Epithelial cell of prostate (primary cell): ENCODE measurements at regions not wholly inside any gene's neighbourhood (a gene's known extent, or its start where the extent isn't known, plus 50 kb on each side); places are given as distances from the start of the nearest gene placed in this dataset.
A peak's percentile ranks its signal among the peaks of the same experiment; 100 is the strongest.

Experiments used
- DNase-seq: peaks from one replicate; pipeline ENCODE4 v3.0.0-alpha.2; 2011; ENCODE audit warnings: low read depth, low spot score
- H3K27ac ChIP-seq: fragments of 450-650 bp; 2 replicates; pipeline ENCODE4 v1.5.1; 2017; ENCODE audit warnings: mild to moderate bottlenecking

DNA sequence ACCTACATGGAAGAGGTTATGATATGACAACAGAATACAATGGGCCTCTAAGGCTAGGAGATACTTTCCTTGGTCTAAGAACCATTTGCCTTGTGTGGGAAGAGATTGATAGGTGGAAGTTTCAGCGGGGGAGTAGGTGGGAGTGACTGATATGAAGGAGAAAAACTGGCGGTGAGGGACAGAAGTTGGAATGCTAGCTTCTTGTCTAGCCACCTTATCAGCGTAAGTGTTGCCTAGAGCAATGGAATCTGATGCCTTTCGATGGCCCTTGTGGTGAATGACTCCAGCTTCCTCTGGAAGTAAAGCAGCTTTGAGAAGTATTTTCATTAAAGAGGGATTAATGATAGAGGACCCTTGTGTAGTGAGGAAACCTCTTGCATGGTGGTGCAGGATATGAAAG, 121.3 kb upstream of the GULP1 start:
- H3K27ac ChIP-seq: no peak overlapping the region
- DNase-seq: no peak

DNA sequence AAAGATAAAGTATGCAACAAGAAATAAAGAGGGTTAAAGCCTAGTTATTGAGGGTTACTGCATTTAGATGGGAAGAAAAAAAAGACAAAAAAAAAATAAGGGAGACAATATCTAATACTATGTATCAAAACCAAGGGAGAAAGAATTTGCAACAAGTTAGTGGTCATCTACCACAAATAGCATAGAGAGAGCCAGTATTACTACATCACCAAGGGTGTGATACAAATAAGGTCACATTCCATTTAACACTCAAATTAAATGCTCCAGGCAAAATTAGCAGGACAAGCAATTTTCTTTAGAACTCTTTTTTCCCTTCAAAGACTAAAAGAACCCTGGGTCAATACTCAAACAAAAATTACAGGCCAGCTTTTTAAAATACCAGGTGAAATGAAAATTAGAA, 115.1 kb upstream of the GULP1 start:
- no peak for DNase-seq
- H3K27ac ChIP-seq: no peak overlapping the region

- no peak for DNase-seq
- H3K27ac ChIP-seq: no peak overlapping the region
Measured at GRCh38 chr2:188181067-188181838, 110.4 kb upstream of the GULP1 start.

GRCh38 chr2:188181884-188182283, 109.8 kb upstream of the GULP1 start:
- no peak overlapping the region for H3K27ac ChIP-seq
- DNase-seq: no peak

DNA sequence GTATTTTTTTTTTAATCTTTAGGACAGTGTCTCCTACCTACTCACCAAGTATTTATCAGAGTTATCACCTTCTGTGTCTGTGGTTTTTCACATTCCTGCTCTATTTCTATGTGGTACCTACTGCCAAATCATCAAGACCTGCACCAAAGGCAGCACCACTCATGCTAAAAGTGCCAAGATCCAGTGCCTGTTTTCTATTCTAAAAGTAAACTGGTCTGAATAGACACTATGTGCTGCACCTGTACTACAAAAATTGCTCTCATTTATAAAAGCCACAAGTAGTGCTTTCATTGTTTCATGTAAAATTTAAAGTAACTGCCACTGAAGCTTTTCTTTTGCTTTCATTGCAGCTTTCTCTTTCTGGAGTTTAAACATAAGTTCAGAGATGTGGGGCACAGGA, 103.9 kb upstream of the GULP1 start:
- H3K27ac ChIP-seq: no peak overlapping the region
- DNase-seq: no peak

DNA sequence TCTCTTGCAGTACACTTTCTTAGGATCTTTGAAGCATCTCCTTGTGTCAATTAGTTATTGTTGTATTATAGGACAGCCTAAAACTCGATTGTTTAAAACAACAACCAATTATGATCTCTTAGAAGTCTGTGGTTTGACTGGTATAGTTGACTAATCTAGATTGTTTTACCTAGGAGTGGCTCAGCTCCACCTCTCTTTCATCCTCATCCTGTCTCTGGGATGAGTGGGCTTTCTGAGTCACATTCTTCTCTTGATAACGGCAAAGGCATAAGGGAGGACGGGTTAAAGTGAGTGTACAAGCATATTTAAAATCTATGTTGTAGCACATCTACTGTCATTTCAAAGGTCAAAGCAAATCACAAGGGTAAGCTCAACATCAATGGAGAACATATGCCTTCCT, 102.3 kb upstream of the GULP1 start:
- DNase-seq: peak; percentile 29

GRCh38 chr2:188193230-188193629, 98.4 kb upstream of the GULP1 start:
- DNase-seq: peak; percentile 54
- H3K27ac ChIP-seq: peak overlapping the region; percentile 50

More for the DNA sequence above, 102.3 kb upstream of the GULP1 start:
- no peak overlapping the region for H3K27ac ChIP-seq

DNA sequence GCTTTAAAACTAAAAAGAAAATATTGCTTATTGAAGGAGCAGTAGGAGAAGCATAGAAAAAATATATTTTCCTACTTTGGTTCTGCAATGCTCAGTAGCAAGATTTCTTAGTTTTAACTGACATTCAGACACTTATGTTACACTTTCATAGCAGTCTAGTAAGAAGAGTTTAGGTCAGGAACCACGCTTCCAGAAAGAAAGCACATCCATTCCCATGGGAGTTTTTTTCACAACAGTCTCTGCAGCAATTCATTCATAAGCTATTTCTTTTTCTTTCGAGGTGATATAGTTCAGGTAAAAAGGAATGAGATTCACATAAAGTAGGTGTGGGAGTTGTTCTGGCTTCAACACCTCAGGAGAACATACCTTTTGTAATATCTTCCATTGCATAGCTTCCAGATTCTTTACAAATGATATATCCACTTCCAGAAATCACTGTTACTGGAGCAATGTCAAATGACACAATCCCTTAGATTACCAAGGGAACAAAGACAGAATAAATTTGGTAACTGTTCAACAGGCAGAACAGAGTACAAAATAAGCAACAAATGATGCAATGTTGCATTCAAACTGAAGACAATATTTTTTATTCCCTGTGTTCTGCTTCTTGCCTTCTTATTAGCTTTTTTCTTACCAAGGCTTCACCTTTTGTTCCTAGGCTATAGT, 95.2 kb upstream of the GULP1 start:
- DNase-seq: no peak
- no peak overlapping the region for H3K27ac ChIP-seq

- peak; percentile 43 for DNase-seq
- H3K27ac ChIP-seq: peak overlapping the region; percentile 53
Measured at GRCh38 chr2:188199716-188200128, 92.0 kb upstream of the GULP1 start.

DNA sequence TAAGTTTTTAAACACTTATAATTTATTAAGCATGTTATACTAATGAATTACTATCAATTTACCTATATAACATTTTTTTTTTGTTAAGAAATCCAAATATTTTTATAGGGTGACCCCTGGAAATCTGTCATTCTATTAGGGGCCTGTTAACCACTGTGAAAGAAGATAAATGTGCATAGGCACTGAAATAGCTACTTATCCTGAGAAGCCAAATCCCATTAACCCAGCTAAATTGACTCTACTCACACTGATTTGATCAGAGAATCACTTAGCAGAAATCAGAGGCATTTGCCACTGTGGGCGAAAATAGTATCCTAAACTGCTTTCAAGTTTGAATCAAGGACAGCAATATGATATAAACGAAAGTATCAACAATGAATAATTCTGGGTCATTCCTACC, 90.0 kb upstream of the GULP1 start:
- no peak overlapping the region for H3K27ac ChIP-seq
- no peak for DNase-seq

GRCh38 chr2:188202777-188203176, 88.9 kb upstream of the GULP1 start:
- no peak for DNase-seq
- no peak overlapping the region for H3K27ac ChIP-seq

DNA sequence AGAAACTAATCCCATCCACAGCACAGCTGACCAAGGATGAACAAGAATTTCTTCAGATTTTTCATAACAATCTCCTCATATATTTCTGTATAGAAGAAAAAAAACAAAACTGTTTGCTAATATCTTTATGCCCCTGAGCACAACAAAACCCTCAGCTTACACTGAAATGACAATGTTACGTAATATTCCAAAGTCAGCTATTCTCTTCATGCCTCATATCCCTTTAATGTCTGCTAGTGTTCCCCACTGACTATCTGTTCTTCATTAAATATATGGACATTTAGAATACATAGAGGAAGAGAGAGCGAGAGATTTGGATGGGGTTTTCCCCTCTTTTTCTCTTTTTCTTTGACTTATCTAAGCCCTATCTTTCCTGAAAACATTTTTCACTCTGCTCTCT, 87.9 kb upstream of the GULP1 start:
- DNase-seq: no peak
- no peak overlapping the region for H3K27ac ChIP-seq

GRCh38 chr2:188204824-188205223, 86.8 kb upstream of the GULP1 start:
- no peak overlapping the region for H3K27ac ChIP-seq
- no peak for DNase-seq

DNA sequence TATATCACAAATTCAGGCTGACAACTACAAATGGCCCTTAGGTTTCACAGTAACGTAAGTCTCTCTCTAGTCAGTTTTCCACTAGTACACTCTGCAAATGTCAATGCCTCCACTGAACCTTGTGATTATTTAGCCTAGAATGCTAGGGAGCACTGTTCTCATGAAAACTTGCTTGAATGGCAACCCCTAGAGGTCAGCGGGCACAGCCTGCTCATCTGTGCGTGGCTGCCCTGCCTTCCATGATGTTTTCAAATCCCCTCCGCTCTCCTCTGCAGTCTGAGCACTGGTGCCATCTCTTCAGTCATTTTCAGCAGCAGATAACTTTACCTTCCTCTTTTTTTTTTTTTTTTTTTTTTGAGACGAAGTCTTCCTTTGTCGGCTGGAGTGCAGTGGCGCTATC, 84.1 kb upstream of the GULP1 start:
- H3K27ac ChIP-seq: no peak overlapping the region
- no peak for DNase-seq

DNA sequence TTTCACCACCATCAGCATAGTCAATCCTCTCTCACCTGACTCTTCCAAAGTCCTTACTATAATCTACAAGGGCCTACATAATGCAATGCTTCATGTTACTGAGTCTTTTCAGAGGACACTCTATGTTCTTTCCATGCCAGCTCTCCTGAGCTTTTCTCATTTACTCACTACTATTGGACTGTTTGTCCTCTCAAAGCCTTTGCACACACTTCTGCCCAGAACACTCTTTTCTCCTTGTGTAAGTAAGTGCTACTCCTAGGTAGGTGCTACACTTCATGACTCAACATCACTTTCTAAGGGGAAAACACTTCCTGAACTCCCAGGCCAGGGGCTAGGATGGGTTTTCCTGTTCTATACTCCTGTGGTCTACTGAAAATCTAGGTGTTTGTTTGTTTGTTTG, 82.5 kb upstream of the GULP1 start:
- DNase-seq: no peak
- H3K27ac ChIP-seq: no peak overlapping the region

GRCh38 chr2:188217264-188217663, 74.4 kb upstream of the GULP1 start:
- DNase-seq: no peak
- H3K27ac ChIP-seq: no peak overlapping the region

GRCh38 chr2:188219541-188219940, 72.1 kb upstream of the GULP1 start:
- DNase-seq: no peak

GRCh38 chr2:188220535-188220934, 71.1 kb upstream of the GULP1 start:
- no peak for DNase-seq
- no peak overlapping the region for H3K27ac ChIP-seq

More at GRCh38 chr2:188219541-188219940, 72.1 kb upstream of the GULP1 start:
- no peak overlapping the region for H3K27ac ChIP-seq

- DNase-seq: no peak
- no peak overlapping the region for H3K27ac ChIP-seq
Measured at GRCh38 chr2:188227713-188228112, 64.0 kb upstream of the GULP1 start.

GRCh38 chr2:188235364-188235763, 56.3 kb upstream of the GULP1 start:
- no peak for DNase-seq
- no peak overlapping the region for H3K27ac ChIP-seq

GRCh38 chr2:188238386-188238785, 53.3 kb upstream of the GULP1 start:
- H3K27ac ChIP-seq: no peak overlapping the region
- DNase-seq: no peak
